HG02885 (cell line): ENCODE measurements at regions not wholly inside any gene's neighbourhood (a gene's known extent, or its start where the extent isn't known, plus 50 kb on each side); places are given as distances from the start of the nearest gene placed in this dataset.
"Not testable (repeated sequence)": the region's sequence is repeated elsewhere in the genome, so short reads cannot be mapped to it uniquely, and the experiment has no call there.

Source experiments
- ATAC-seq: cut with Tn5 transposase; IDR thresholded peaks from one replicate; pipeline ENCODE4 v1.9.1; 2021; ENCODE audit warnings: mild to moderate bottlenecking; ENCODE audit not compliant: unreplicated experiment, poor library complexity

DNA sequence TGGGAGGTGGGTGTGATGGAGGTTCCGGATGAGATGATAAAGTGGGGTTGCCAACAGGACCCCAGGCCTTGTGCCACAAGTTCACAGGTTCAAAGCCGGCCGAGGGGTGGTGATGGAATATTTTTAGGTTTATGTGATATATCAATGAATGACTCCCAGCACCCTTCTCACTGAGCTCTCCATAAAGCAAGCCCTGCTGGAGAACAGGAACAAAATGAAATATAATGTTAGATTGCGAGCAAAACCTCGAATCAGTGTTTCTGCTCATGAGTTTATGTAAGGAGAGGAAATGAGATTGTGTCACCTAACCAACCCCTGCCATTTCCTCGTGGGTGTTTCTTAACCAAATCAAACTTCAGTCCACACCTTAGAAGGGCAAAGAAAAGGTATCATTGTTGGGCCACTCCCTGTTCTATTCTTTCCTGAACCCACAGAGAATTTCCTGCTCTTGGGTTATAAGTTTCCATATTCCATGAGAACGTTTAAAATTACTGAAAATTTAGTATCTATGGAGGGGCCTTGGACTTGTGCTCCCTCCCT is 192.2 kb upstream of the EXOC2 start:
- no peak for ATAC-seq

DNA sequence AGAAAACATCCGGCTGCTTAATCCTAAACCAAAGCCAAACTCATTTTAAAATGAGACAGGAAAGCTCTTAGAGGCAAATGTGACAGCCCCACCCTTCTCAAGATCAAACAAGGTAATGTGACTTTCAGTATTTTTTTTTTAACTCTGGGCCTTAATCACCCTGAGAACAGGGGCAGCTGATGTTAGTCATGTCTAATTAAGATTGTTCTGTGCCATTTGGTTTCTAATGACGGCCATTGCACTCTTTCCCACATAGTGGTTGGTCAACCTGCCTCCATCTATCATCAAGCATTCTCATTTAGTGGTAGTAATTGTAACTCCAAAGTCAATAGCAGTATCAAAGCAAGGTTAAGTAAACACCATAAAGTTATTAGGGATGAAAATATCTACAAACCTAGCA is 191.6 kb upstream of the EXOC2 start:
- ATAC-seq = no peak

DNA sequence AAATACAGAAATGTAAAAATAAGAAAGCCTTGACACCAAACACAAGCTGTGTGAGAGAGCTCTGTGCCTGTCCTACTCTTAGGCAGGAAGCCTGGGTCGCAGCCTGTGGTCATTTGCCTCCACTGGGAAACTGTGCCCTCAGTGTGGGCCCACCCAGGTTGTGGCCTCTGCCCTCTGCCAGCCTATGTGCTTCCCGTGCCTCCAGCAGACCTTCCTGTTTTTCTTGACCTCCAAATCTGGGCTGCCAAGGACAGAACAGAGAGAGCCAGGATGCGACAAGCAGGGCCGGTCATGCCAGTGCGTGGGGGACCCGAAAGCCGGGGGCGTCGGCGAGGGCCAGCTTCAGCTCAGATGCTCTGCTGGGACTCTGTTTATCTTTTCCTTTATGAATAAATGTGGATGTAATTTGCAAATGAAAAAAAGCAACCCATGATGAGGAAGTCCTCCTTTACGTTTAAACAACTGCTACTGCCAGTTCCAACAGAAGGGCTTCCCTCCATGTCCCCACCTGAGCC is 189.2 kb upstream of the EXOC2 start:
- no peak for ATAC-seq

DNA sequence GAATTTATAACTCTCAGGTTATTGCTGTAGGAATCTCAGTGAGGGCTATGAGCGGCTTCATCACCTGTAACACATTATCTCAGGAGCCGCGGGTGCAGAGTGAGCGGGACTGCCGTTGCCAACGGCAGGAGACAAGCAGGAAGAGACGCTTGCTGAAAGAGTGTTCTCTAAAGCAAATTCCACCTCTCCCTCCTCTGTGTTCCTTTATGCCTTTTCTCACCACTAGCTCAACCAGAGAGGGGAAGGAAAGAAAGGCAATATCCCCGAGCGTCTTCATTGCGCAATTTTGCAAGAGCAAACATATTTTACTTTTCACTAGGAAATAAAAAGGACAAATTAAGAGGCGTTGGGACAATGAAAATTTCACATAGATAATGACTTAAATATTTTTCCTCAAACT is 185.2 kb upstream of the EXOC2 start:
- ATAC-seq = no peak

DNA sequence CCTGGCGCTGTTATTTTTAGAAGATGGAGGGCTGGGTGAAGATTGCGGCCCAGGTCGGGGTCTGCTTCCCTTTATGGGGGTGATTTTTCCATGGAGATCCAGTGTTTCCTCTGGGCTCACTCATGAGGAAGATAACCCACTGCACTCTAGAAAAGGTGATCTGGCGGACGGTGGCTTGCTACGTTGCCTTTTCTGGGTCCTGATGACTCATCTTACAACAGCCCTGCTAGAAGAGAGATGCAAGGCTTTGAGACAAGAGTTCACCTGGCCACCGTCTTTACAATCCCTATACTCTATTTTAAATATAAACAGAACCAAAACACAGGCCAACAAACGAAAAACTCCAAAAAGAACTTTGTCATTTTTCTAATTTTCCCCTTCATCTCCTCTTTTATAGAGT is 182.1 kb upstream of the EXOC2 start:
- no peak for ATAC-seq

DNA sequence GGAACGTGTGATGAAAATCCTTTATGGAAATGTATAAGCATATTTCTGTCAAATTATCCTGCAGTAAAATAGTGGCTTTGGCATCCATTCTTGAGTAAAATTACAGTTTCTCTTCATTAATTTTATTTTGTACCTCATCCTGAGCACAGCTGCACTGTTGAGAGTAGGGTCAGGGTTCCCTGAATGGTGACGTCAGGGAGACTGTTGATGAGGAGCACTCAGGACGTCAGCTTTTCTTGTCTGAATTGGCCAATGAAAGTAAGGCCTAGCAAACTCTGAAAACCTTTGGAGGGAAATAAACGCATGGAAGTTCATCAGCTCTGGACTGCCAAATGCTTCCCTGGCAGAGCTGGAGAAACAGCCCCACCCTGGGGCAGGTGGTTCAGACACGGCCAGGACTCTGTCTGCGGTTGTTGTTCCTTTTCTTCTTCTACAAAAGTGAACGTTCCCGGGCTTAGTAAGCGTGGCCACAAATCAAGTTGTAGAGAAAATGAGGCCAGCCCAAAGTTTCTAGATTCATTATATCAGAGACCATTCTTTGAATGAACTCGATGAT is 179.7 kb upstream of the EXOC2 start:
- no peak for ATAC-seq

DNA sequence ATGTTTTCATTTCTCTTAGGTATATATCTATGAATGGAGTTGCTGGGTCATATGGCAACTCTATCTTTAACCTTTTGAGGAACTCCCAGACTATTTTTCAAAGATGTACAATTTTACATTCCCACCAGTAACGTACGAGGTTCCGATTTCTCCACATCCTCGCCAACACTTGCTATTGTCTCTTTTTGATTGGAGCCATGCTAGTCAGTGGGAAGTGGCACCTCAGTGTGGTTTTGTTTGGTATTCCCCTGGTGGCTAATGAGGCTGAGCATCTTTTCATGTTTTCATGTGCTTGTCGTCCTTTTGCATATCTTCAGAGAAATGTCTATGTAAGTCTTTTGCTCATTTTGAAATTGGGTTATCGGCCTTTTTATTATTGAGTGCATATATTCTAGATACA is 178.6 kb upstream of the EXOC2 start:
- no peak for ATAC-seq

DNA sequence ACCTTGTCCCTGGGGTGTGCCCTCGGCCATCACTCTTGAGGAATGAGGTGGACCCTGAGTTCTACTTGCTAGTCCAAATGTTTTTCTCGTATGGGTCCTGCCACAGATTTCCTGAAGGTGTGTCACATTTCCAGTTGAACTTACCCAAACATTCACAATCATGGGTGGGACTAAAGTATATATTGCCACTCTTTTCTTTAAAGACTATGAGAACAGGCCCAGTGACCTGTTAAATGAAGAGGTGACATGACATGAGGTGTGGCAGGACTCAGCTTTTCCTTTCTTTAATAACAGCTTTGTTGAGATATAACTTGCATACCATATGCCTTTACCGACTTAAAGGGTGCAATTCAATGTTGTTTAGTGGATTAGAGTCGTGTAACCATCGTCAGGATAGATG is 177.2 kb upstream of the EXOC2 start:
- no peak for ATAC-seq

DNA sequence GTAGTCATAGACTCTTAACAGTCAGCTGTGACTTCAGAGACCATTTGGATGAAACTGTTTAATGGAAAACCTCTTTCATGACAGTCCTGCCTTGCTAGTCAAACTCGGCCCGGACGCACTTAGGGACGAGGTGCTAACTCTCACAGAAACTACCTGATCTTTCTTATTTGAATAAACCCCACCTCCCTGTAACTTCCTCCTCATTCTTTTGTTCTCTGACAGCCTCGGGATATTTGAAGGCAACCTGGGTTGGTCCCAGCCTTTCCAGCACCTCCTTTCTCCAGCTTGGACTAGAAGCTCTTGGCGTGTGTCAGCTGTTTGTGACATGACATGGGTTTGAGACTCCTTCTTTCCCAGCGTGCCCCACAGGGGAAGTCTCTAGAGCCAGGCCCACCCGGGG is 175.3 kb upstream of the EXOC2 start:
- no peak for ATAC-seq

DNA sequence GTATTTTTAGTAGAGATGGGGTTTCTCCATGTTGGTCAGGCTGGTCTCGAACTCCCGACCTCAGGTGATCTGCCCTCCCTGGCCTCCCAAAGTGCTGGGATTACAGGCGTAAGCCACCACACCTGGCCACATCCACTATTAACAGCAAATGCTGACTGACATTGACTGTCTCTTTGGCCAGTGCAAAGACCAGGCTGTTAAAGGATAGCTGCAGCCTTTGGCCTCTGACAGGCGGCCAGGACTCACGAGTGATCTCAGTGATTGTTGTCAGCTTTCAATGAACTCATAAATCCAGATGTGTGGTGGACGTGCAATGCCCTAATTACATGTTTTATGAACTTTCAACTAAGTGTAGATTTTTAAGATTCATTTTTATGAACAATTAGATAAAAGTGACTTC is 174.4 kb upstream of the EXOC2 start:
- ATAC-seq = no peak

DNA sequence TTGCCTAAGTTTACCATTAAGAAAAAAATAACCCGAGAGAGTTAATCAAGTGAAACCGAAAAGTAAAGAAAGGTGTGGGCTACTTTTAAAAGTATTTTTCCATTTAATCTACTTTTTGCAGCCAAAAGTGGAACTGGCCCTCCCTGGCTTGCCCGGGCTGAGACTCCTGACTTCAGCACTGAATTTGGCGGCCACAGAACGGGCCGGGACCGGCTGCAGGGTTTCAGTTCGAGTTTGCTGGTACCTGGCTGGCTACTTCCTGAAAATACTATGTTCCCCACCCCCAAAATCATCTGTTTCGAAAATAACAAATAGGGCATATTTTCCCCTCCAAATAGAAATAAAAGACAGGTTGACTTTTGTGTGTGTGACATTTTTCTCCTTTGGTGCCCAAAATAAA is 173.4 kb upstream of the EXOC2 start:
- no peak for ATAC-seq

DNA sequence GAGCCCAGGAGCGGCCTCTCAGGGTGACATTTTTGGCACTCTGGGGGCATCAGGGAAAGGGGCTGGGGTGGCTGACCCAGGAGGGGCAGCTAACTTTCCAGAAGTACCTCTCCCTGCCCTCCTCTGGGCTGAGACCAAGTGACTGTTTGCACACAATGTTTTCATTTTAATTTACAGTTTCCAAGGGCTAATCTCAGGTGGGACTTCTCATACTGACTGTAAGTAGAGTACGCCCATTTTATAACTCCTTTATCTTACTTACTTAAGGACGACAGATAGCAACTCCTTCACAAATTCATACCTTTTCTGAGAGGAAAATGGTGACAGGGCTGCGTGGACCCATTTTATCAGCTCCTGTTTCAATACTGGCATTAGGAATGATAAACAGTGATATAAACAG is 172.9 kb upstream of the EXOC2 start:
- ATAC-seq = no peak

DNA sequence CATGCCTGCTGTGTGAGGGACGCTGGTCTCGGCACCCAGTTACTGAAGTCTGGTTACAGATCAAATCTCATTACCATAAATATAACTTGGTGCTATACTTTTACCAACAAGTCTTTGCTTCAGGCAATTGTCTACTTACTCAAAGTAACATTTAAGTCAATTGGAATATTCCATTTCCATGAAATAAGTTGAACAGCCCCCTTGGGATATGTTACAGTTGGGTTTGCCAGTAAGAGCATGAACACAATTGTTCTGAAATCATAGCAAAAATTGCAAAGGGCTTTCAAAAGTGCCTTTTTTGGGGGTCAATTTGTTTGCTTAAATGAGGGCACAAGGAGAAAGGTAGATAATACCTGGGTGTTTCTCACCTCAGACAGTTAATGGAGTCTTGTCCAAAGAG is 170.9 kb upstream of the EXOC2 start:
- no peak for ATAC-seq

DNA sequence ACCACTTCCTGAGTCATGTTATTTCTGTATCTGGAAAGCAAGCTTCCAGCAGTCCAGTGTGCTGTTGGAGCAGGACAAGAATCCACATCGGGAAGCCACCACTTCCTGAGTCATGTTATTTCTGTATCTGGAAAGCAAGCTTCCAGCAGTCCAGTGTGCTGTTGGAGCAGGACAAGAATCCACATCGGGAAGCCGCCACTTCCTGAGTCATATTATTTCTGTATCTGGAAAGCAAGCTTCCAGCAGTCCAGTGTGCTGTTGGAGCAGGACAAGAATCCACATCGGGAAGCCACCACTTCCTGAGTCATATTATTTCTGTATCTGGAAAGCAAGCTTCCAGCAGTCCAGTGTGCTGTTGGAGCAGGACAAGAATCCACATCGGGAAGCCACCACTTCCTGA is 170.2 kb upstream of the EXOC2 start:
- ATAC-seq = not testable (repeated sequence)

DNA sequence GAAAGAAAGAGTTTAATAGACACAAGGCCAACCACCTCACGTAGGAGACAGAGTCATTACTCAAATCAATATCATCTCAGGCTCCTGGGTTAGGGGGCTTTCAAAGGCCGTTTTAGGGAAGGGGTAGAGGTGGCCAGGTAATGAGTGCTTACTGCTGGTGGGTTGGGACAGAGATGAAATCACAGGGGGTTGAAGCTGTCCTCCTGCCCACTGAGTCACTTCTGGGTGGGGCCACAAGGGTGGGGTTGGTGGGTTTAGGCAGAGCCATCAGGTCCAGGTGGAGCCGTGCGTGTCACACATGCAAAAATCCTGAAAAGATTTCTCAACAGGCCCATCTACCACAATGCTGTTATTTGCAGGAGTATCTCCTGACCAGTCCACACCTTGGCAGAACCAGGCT is 167.0 kb upstream of the EXOC2 start:
- ATAC-seq = no peak

DNA sequence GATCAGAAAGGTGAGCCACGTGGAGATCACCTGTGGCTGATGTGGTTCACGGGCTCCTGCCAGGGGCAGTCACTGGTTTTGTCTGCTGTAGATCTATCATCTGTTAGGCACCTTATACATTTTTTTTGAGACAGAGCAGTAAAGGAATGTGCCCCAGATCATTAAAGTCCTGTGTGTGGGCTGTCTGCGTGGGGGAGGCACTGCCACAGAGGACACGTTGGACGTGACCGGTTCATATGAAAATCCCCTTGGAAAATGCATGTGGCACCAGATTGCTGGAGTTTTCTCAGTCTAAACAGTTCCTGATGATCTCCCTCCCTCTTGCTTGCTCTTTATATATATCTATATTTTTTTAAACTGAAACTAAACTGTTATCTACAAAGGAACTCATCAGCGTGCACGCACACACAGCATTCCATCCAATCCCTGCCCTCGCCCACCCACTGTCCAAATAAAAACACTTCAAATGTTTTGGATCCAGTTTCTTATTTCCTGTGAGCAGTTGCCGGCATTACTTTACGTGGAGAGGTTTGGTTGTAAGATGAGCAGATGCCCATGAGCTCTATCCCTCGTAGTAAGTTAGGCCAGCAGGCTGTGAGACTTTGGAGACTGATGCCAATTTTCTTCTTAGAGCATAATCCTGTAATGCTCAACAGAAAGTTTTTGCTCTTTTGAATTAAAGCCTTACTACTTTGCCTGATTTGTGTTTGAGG is 161.6 kb upstream of the EXOC2 start:
- ATAC-seq = no peak

DNA sequence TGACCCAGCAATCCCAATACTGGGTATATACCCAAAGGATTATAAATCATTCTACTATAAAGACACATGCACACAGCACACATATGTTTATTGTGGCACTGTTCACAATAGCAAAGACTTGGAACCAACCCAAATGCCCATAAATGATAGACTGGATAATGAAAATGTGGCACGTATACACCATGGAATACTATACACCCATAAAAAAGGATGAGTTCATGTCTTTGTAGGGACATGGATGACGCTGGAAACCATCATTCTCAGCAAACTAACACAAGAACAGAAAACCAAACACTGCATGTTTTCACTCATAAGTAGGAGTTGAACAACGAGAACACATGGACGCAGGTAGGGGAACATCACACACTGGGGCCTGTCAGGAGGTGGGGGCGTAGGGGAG is 159.3 kb upstream of the EXOC2 start:
- not testable (repeated sequence) for ATAC-seq

DNA sequence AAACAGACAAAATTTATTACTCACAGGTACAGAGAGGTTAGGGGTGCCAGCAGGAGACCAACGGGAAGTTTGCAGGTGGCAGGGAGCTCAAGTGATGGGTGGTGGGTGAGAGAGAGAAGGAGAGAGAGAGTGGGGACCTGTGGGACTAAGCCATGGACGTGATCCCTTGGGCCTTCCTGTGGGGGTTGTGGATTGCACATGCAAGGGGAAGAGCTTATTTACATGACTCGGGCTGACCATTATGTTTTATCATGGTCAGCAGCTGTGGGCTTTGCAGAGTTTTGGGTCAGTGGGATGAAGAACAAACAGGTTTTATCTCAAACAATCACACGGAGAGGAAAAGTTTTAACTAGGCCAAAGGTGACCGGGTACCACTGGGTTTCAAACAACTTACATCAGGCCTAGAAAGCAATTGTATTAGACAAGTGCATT is 156.2 kb upstream of the EXOC2 start:
- no peak for ATAC-seq

DNA sequence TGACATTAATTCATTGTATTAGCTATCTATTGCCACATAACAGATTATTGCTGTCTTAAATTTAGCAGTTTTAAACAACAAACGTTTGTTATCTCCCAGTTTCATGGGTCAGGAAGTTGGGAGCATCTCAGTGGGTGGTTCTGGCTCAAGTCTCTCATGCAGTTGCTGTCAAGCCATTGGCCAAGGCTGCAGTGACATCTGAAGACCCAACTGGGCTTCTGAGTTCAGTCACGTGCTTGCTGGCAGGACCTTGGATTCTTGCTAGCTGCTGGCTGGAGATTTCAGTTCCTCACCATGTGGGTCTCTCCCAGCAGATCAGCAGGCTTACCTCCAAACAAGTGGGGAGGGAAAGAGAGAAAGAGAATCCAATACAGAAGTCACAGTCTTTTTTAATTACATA is 152.6 kb upstream of the EXOC2 start:
- ATAC-seq = no peak

DNA sequence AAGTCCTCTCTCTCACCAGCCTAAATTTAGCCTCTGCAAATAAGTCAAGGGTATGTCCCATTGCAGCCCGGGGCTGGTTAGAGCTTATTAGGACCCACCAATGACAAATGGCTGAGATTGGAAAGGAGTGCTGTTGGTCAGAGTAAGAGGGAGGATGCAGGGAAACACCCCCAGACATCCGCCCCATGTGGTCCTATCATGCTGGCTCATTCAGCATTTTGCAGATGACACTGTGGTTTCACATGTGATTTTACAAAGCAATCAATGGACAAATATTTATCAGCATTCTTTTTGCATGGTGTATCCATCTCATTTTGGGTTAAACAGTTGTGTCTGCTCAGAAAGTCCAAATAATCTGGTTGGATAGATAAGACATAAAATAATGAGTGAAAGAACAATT is 152.2 kb upstream of the EXOC2 start:
- ATAC-seq = no peak

DNA sequence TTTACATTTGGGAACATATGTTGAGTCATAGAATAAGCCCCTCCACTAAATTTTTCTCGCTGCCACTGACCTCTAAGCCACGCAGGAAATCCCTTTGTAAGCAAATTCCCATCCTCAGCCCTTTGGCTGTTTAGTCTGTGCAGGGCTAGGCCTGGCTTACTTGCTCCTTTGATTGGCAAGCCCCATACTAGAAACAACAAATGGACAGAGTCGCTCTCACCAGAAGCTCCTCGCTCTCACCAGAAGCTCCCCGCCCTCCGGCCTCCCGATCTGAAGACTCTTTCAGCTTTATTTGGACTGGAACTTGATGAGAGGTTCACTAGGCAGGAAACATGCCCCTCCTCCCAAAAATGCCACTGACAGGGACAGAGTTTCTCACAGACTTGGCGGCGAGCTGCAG is 149.2 kb upstream of the EXOC2 start:
- ATAC-seq = no peak

DNA sequence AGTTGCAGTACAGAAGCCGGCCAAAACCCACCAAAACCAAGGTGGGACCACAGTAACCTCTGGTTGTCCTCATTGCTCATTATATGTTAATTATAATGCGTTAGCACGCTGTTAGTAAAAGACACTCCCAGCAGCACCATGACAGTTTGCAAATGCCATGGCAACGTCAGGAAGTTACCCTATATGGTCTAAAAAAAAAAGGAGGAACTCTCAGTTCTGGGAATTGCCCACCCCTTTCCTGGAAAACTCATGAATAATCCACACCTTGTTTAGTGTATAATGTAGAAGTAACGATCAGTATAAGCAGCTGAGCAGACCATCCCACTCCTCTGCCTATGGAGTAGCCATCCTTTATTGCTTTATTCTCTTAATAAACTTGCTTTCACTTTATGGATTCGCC is 148.6 kb upstream of the EXOC2 start:
- ATAC-seq = no peak
